Activated naive CD8-positive, alpha-beta T cell treated with anti-CD3 and anti-CD28 coated beads, Interleukin-2, amount 10 ng/mL, durations not matched to agents 7 days and 5 days (primary cell): ENCODE measurements at regions not wholly inside any gene's neighbourhood (a gene's known extent, or its start where the extent isn't known, plus 50 kb on each side); places are given as distances from the start of the nearest gene placed in this dataset.
"Not testable (repeated sequence)": the region's sequence is repeated elsewhere in the genome, so short reads cannot be mapped to it uniquely, and the experiment has no call there.

ENCODE experiments used
- ATAC-seq: fragments of 150-1000 bp; cut with Tn5 transposase; one replicate; pipeline ENCODE4 v1.10.0; 2021; ENCODE audit warnings: low read depth, moderate library complexity
- POLR2A ChIA-PET: fragments of 350-600 bp; sonication (Branson Sonifier 250); formaldehyde crosslinking; loops from one replicate; lab custom pipeline; 2021; ENCODE audit warnings: antibody characterized with exemption; lab: Charles Lee
- DNase-seq: peaks from one replicate; pipeline ENCODE4 v3.0.0; 2021
- H3K27ac Mint-ChIP-seq: one replicate; pipeline ENCODE4 v1.8.0; 2022; ENCODE audit warnings: mild to moderate bottlenecking, mixed read lengths
- H3K27me3 Mint-ChIP-seq: one replicate; pipeline ENCODE4 v1.8.0; 2022; ENCODE audit warnings: mild to moderate bottlenecking, moderate library complexity, mixed read lengths
- H3K36me3 Mint-ChIP-seq: one replicate; pipeline ENCODE4 v1.8.0; 2021; ENCODE audit warnings: mild to moderate bottlenecking, mixed read lengths
- H3K4me1 Mint-ChIP-seq: one replicate; pipeline ENCODE4 v1.8.0; 2021; ENCODE audit warnings: mixed read lengths
- H3K4me3 Mint-ChIP-seq: one replicate; pipeline ENCODE4 v1.8.0; 2022; ENCODE audit warnings: mild to moderate bottlenecking, moderate library complexity, mixed read lengths
- H3K9me3 Mint-ChIP-seq: one replicate; pipeline ENCODE4 v1.8.0; 2021; ENCODE audit warnings: mixed read lengths

DNA sequence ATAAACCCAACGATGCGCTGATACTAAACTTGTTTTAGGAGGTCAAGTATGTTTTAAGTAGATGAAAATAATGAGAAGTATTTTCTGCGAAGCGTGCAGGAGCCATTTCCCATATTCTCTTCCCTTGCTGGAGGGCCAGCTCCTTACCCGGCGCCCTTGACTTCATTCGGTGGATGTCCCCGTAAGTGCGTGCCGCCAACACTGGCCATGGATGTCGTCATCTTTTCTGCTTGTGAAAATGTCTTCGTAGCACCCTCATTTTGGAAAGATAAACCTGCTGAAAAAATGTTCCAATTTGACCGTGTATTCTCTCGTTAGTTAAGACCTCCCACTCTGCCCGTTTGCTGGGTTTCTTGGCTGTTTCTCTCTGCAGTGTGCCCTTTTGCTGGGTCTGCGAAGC, 127.5 kb downstream of the RTP5 start:
- no peaks in the 10 kb centered on the region for H3K27me3 Mint-ChIP-seq
- no peak overlapping the region for H3K4me3 Mint-ChIP-seq
- H3K4me1 Mint-ChIP-seq, result no peaks in the 10 kb centered on the region
- no peak for DNase-seq
- POLR2A ChIA-PET, result no interaction called here
- no peak overlapping the region for H3K27ac Mint-ChIP-seq
- ATAC-seq, result no peak
- H3K9me3 Mint-ChIP-seq, result no peaks in the 10 kb centered on the region
- H3K36me3 Mint-ChIP-seq, result no peaks in the 10 kb centered on the region

DNA sequence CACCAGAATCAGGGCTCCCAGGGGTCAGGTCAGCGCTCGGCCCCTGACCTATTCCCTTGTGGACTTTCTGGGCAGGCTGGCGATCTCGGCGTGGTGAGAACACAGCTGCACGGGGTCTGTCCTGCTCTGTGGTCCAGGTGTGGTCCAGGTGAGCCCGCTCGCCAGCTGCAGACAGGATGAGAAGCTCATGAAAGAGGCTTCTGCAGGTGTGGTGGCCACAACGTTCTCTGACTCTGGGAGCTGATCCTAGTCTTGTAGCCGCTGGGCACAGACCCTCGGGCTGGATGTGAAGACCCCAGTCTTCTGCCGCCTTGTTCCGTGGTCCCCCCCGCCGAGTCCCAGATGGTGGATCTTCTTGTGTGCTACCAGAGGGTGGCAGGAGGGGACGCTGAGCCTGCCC, 129.7 kb downstream of the RTP5 start:
- ATAC-seq (no peak), DNase-seq (no peak)
- POLR2A ChIA-PET, result no interaction called here
- Mint-ChIP-seq H3K27me3 (no peaks in the 10 kb centered on the region), H3K9me3 (no peaks in the 10 kb centered on the region), H3K4me3 (no peak overlapping the region), H3K4me1 (peaks cover 4% of the 10 kb centered on the region), H3K27ac (no peak overlapping the region), H3K36me3 (no peaks in the 10 kb centered on the region)

DNA sequence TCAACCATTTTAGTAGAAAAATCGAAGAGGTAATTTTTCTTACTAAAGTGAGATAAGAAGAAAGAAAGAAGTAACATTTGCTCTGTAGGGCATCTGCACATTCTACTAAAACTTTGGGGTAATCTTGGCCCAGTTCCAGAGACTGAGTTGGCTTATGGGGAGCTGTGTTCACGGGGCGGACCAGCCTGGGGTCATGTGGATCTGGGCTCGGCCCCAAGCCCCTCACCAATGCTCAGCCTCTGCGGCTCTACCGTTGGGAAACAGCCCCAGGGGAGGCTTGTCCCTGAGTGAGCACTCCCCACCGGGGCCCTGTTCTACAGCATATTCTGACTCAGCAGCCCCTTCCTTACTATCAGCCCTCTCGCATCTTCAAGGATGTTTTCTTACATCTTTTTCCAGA, 132.3 kb downstream of the RTP5 start:
- DNase-seq (no peak), ATAC-seq (no peak)
- Mint-ChIP-seq H3K27me3 (no peaks in the 10 kb centered on the region), H3K36me3 (no peaks in the 10 kb centered on the region), H3K4me3 (no peak overlapping the region), H3K4me1 (peaks cover 4% of the 10 kb centered on the region), H3K27ac (no peak overlapping the region), H3K9me3 (peaks cover 3% of the 10 kb centered on the region)
- POLR2A ChIA-PET, result no interaction called here

DNA sequence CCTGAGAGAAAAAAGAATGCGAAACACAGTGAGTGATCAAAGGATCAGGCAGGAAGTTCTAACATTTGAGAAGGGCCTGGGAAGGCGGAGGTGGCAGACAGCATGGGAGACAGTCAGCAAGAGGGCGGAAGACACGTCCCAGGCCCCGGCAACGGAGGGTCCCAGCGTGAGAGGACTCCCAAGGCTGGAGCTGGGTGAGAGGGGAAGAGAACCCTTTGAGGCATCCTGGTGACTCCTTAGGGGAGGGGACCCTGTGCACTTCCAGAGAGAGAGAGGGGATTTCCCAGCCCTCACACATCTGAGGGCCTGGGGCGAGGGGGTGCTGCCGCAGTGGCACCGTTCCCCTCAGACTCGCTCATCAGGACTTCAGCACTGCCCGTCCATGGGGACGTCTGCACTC, 133.4 kb downstream of the RTP5 start:
- H3K9me3 Mint-ChIP-seq, result peaks cover 3% of the 10 kb centered on the region
- H3K27me3 Mint-ChIP-seq, result no peaks in the 10 kb centered on the region
- no peak overlapping the region for H3K27ac Mint-ChIP-seq
- no peak for DNase-seq
- no peak overlapping the region for H3K4me3 Mint-ChIP-seq
- no peak for ATAC-seq
- H3K4me1 Mint-ChIP-seq, result peaks cover 4% of the 10 kb centered on the region
- no peaks in the 10 kb centered on the region for H3K36me3 Mint-ChIP-seq
- POLR2A ChIA-PET, result no interaction called here

DNA sequence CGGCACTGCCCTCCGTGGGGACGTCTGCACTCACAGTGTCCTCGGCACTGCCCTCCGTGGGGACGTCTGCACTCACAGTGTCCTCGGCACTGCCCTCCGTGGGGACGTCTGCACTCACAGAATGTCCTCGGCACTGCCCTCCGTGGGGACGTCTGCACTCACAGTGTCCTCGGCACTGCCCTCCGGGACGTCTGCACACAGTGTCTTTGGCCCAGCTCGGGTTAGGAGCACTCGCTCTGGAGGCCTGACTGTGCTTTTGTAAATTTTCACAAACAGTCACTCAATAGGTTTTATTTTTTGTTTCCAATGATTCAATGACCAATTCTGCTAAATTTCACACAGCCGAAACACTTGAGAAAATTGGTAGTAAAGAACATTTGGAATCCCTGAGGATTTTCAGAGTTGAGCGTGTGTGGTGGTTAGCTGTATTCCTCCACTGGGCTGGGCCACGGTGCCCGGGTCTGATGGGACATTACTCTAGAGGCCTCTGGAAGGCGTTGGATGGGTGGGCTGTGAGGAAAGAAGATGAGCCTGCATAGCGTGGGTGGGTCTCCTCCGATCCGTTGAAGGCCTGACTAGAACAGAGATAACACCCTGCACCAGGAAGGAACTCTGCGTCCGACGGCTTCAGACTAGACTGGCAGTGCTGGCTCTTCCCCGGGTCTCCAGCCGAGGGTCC, 134.8 kb downstream of the RTP5 start:
- Mint-ChIP-seq H3K9me3 (peaks cover 3% of the 10 kb centered on the region), H3K36me3 (no peaks in the 10 kb centered on the region), H3K4me3 (no peak overlapping the region), H3K4me1 (peaks cover 4% of the 10 kb centered on the region), H3K27ac (no peak overlapping the region), H3K27me3 (no peaks in the 10 kb centered on the region)
- ATAC-seq, result no peak
- DNase-seq, result no peak
- POLR2A ChIA-PET, result no interaction called here

DNA sequence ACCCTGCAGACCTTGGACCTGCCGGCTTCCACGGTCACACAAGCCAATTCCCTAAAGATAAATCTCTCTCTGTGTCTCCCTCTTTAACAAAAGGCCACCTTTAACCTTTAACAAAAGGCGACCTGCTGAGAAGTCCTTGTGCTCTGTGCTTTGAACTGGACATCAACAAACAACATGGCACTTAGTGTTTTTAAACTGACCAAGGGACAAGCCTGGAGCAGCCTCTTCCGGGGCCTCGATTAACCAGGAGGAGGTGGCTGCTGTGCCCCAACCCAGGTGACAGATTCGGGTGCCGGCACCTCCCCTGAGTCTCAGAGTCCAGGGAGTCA, 135.3 kb downstream of the RTP5 start:
- H3K27ac Mint-ChIP-seq, result no peak overlapping the region
- H3K36me3 Mint-ChIP-seq, result no peaks in the 10 kb centered on the region
- DNase-seq (no peak), ATAC-seq (no peak)
- peaks cover 4% of the 10 kb centered on the region for H3K4me1 Mint-ChIP-seq
- peaks cover 3% of the 10 kb centered on the region for H3K9me3 Mint-ChIP-seq
- POLR2A ChIA-PET, result no interaction called here
- H3K27me3 Mint-ChIP-seq, result no peaks in the 10 kb centered on the region
- no peak overlapping the region for H3K4me3 Mint-ChIP-seq

DNA sequence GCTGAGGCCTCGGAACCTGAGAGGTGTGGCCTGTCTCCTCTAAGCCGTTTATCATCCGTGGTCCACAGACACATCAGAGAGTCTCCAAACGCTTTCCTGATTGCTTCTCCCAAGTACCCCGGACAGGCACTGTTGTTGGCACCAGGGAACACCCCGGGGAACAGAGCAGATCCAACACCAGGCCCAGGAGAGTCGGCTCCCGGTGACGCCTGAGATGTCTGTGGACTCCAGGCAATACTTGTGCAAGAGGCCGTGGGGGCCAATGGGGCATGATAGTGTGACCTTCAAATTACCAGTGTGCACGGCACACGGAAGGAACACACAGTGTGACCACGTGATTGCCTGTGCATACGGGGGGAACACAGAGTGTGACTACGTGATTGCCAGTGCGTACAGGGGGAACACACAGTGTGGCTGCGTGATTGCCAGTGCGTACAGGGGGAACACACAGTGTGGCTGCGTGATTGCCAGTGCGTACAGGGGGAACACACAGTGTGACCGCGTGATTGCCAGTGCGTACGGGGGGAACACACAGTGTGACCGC, 136.6 kb downstream of the RTP5 start:
- H3K36me3 Mint-ChIP-seq, H3K4me1 Mint-ChIP-seq, ATAC-seq, H3K27me3 Mint-ChIP-seq, H3K27ac Mint-ChIP-seq, H3K4me3 Mint-ChIP-seq, H3K9me3 Mint-ChIP-seq, DNase-seq, POLR2A ChIA-PET: not testable (repeated sequence)

DNA sequence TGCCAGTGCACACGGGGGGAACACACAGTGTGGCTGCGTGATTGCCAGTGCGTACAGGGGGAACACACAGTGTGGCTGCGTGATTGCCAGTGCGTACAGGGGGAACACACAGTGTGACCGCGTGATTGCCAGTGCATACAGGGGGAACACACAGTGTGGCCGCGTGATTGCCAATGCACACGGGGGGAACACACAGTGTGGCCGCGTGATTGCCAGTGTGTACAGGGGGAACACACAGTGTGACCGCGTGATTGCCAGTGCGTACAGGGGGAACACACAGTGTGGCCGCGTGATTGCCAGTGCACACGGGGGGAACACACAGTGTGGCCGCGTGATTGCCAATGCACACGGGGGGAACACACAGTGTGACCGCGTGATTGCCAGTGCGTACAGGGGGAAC, 139.4 kb downstream of the RTP5 start:
- POLR2A ChIA-PET, H3K9me3 Mint-ChIP-seq, H3K4me3 Mint-ChIP-seq, H3K36me3 Mint-ChIP-seq, H3K27me3 Mint-ChIP-seq, H3K27ac Mint-ChIP-seq, H3K4me1 Mint-ChIP-seq, DNase-seq, ATAC-seq: not testable (repeated sequence)

DNA sequence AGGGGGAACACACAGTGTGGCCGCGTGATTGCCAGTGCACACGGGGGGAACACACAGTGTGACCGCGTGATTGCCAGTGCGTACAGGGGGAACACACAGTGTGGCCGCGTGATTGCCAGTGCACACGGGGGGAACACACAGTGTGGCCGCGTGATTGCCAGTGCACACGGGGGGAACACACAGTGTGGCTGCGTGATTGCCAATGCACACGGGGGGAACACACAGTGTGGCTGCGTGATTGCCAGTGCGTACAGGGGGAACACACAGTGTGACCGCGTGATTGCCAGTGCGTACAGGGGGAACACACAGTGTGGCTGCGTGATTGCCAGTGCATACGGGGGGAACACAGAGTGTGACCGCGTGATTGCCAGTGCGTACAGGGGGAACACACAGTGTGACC, 140.3 kb downstream of the RTP5 start:
- DNase-seq, H3K27ac Mint-ChIP-seq, H3K4me1 Mint-ChIP-seq, POLR2A ChIA-PET, H3K36me3 Mint-ChIP-seq, H3K27me3 Mint-ChIP-seq, H3K9me3 Mint-ChIP-seq, H3K4me3 Mint-ChIP-seq, ATAC-seq: not testable (repeated sequence)

DNA sequence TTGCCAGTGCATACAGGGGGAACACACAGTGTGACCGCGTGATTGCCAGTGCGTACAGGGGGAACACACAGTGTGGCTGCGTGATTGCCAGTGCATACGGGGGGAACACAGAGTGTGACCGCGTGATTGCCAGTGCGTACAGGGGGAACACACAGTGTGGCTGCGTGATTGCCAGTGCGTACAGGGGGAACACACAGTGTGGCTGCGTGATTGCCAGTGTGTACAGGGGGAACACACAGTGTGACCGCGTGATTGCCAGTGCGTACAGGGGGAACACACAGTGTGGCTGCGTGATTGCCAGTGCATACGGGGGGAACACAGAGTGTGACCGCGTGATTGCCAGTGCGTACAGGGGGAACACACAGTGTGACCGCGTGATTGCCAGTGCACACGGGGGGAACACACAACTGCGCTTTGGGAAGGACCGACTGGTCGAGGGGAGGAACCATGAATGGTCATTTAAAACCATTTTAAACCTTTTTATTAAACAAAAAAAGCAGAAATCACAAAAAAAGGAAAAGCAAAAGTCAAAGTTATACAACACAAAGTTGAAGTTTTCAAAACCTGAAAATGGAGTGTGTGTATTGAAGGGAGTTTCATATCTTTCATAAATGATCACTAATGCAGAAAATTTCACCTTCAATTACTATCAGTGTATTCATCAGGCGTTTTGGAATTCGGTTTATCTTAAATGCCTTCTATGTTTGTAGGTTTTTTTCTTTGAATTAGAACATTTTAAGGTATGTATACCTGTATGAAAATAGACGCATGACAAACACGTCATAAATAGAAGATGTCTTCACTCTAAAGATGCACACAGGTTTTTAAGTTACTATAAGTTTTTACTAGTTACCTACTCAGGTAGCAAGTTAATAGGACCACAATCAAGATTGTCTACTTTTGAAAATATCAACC, 141.0 kb downstream of the RTP5 start:
- H3K27ac Mint-ChIP-seq, H3K4me1 Mint-ChIP-seq, H3K4me3 Mint-ChIP-seq, DNase-seq, H3K9me3 Mint-ChIP-seq, POLR2A ChIA-PET, H3K36me3 Mint-ChIP-seq, H3K27me3 Mint-ChIP-seq, ATAC-seq: not testable (repeated sequence)

DNA sequence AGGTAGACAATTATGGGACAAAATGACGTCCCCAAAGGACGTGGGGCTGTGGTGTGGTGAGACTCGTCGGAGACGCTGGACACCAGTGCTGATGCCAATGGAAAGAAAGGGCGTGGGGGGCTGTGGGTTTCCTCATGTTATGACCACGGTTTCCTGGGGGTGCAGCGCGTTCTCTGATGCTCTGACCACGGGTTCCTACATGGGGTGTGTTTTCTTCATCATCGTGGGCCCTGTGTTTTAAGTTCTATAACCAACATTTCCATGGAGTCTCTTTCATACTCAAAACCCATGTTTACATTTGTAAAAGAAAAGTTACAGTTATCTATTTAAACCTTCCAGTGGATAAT, 141.6 kb downstream of the RTP5 start:
- peak; percentile 53 for ATAC-seq
- no peak overlapping the region for H3K4me3 Mint-ChIP-seq

DNA sequence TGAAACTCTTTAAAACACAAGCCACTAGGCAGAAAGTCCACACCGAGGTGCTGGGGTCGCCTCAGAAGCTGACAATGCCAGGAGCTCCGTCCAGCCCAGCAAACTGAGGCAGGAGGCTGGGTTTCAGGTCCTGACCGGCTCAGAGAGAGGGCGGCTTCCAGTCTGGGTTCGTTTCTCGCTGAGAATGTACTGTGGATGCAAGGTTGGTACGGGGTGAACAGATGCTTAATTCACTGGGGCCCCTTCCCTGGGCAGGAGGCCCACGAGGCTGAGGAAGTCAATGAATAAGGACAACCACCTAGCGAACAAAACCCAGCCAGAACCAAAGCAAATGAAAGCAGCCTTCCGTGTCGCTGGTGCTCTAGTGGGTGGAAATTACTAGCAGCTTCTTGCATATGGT, 142.0 kb downstream of the RTP5 start:
- no peak overlapping the region for H3K27ac Mint-ChIP-seq
- ATAC-seq, result peak; percentile 13
- H3K27me3 Mint-ChIP-seq, result peaks cover 2% of the 10 kb centered on the region
- H3K4me3 Mint-ChIP-seq, result no peak overlapping the region
- H3K36me3 Mint-ChIP-seq, result no peaks in the 10 kb centered on the region
- H3K4me1 Mint-ChIP-seq, result peaks cover 9% of the 10 kb centered on the region
- POLR2A ChIA-PET, result no interaction called here
- no peak for DNase-seq
- no peaks in the 10 kb centered on the region for H3K9me3 Mint-ChIP-seq

More for the DNA sequence above, 141.6 kb downstream of the RTP5 start:
- no peaks in the 10 kb centered on the region for H3K9me3 Mint-ChIP-seq
- no peaks in the 10 kb centered on the region for H3K36me3 Mint-ChIP-seq
- peaks cover 9% of the 10 kb centered on the region for H3K4me1 Mint-ChIP-seq
- peaks cover 2% of the 10 kb centered on the region for H3K27me3 Mint-ChIP-seq
- H3K27ac Mint-ChIP-seq, result no peak overlapping the region
- DNase-seq, result no peak
- POLR2A ChIA-PET, result no interaction called here

DNA sequence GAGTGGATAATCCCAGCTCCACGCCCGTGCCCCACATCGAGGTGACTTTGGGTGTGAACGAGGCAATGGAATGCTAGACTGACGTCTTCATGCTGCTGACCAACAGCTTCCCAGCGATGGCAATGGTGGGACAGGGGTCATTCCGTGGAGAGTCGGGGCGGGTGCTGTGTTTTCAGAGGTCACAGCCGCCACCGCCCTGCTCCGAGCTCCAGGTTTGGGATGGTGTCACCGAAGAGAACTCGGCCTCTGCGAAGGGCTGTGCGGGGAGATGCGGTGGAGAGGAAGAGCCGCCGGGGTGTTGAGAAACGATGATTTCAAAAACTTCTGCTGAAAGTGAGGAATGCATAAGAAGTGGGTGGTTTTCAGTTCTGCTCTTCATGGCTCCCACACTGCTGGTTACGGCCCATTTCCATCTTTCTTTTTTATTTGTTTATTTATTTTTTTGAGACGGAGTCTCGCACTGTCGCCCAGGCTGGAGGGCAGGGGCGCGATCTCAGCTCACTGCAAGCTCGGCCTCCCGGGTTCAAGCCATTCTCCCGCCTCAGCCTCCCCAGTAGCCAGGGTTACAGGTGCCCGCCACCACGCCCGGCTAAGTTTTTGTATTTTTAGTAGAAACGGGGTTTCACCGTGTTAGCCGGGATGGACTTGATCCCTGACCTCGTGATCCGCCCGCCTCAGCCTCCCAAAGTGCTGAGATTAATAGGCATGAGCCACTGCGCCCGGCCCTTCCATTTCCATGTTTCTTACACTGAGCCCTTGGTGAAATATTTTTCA, 142.6 kb downstream of the RTP5 start:
- H3K4me3 Mint-ChIP-seq, result no peak overlapping the region
- no peak for DNase-seq
- POLR2A ChIA-PET, result no interaction called here
- no peaks in the 10 kb centered on the region for H3K9me3 Mint-ChIP-seq
- H3K27me3 Mint-ChIP-seq, result peaks cover 2% of the 10 kb centered on the region
- ATAC-seq, result no peak
- H3K27ac Mint-ChIP-seq, result no peak overlapping the region
- no peaks in the 10 kb centered on the region for H3K36me3 Mint-ChIP-seq
- peaks cover 9% of the 10 kb centered on the region for H3K4me1 Mint-ChIP-seq
